Embryonic facial prominence (tissue), 1 donor: ENCODE measurements at regions not wholly inside any gene's neighbourhood (a gene's known extent, or its start where the extent isn't known, plus 50 kb on each side); places are given as distances from the start of the nearest gene placed in this dataset.
"Not testable (repeated sequence)": the region's sequence is repeated elsewhere in the genome, so short reads cannot be mapped to it uniquely, and the experiment has no call there.

ENCODE experiments used
- DNase-seq: peaks from one replicate; pipeline ENCODE4 v3.0.0-alpha.2; 2016; ENCODE audit errors: extremely low spot score

GRCh38 chr2:59339121-59339836 is 1098.2 kb upstream of the FANCL start:
- no peak for DNase-seq

- DNase-seq, result no peak
Measured at GRCh38 chr2:59333007-59333406, 1091.9 kb upstream of the FANCL start.

GRCh38 chr2:59326581-59327365 is 1085.6 kb upstream of the FANCL start:
- not testable (repeated sequence) for DNase-seq

GRCh38 chr2:59322870-59323269 is 1081.7 kb upstream of the FANCL start:
- no peak for DNase-seq

- DNase-seq, result no peak
Measured at GRCh38 chr2:59322005-59322404, 1080.9 kb upstream of the FANCL start.

- no peak for DNase-seq
Measured at GRCh38 chr2:59314031-59314766, 1073.1 kb upstream of the FANCL start.

- DNase-seq, result no peak
Measured at GRCh38 chr2:59312967-59313940, 1072.1 kb upstream of the FANCL start.

GRCh38 chr2:59312029-59312428 is 1070.9 kb upstream of the FANCL start:
- no peak for DNase-seq

- no peak for DNase-seq
Measured at GRCh38 chr2:59308108-59308507, 1067.0 kb upstream of the FANCL start.

- DNase-seq, result no peak
Measured at GRCh38 chr2:59307196-59307595, 1066.1 kb upstream of the FANCL start.

GRCh38 chr2:59303272-59303671 is 1062.1 kb upstream of the FANCL start:
- DNase-seq, result no peak

GRCh38 chr2:59302683-59303082 is 1061.6 kb upstream of the FANCL start:
- no peak for DNase-seq

GRCh38 chr2:59301466-59302402 is 1060.6 kb upstream of the FANCL start:
- DNase-seq, result peak; percentile 87

- no peak for DNase-seq
Measured at GRCh38 chr2:59297816-59298215, 1056.7 kb upstream of the FANCL start.

GRCh38 chr2:59296279-59296678 is 1055.2 kb upstream of the FANCL start:
- DNase-seq, result no peak

- DNase-seq, result no peak
Measured at GRCh38 chr2:59295524-59296162, 1054.5 kb upstream of the FANCL start.

- no peak for DNase-seq
Measured at GRCh38 chr2:59288771-59289170, 1047.6 kb upstream of the FANCL start.

GRCh38 chr2:59282374-59283057 is 1041.4 kb upstream of the FANCL start:
- no peak for DNase-seq

GRCh38 chr2:59277671-59278070 is 1036.5 kb upstream of the FANCL start:
- no peak for DNase-seq
